ENCODE measurements at regions not wholly inside any gene's neighbourhood (a gene's known extent, or its start where the extent isn't known, plus 50 kb on each side); places are given as distances from the start of the nearest gene placed in this dataset.

DNA sequence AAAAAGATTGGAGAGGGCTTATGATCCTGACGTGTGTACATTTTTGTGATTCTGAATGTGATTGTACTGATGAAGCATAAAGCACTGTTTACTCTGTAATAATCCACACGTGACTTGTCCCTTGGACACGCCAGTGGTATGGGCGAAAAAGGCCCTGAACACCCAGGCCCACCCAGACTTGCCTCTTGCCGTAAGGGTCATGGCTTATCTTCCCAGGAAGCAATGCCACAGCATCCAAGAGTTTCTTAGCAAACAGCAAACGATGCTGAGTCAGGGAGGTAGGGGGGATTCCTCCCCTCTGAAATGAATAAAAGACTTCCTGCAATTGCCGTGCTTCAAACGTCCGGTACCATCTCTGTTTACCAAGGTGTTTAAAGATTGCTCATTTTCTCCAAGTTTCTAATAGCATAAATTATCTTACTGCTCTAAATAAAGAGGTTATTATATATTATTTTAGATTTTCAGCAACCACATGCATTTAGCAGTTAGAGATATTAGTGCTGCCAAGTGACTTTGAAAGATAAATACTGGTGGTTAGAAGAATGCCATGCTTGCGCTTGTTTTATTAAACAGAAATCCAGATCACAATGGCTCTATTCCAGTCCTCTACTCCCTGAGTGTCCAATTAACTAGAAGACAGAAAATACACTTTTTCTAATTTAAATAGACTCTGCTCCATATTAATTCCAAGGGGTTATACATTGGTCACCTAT, 212.8 kb upstream of the CST7 start:
- in situ Hi-C loops (cut with HindIII; ENCODE audit: low pct_unique_long_range_greater_than_20kb, low sequenced_read_pairs) = no loop called here
- H3K4me3 ChIP-seq (ENCODE audit: low read depth in 2 of 2, low read length in 2 of 2) = no peak overlapping the region
- intact Hi-C loops (cut with micrococcal nuclease; ENCODE audit: unreplicated experiment) = no loop called here
- POLR2A ChIA-PET = no interaction called here
- no peaks in the 10 kb centered on the region for H3K9me3 ChIP-seq (ENCODE audit: control insufficient read depth, insufficient read depth, low read depth, low read length)
- BruUV-seq (replicated peaks) = no TSS peak
- DNase-seq (ENCODE audit: low read depth, low spot score) (no peak), ATAC-seq (no peak)
- H3K4me1 ChIP-seq (ENCODE audit: control insufficient read depth, insufficient read depth, low read length) = no peaks in the 10 kb centered on the region
- TF ChIP-seq TCF7L2 (IDR thresholded peaks at IDR 0.05; ENCODE audit: low read depth, low read length) (no peak), CTCF (IDR thresholded peaks at IDR 0.05) (no peak), SIN3A (IDR thresholded peaks at IDR 0.05; ENCODE audit: borderline replicate concordance, insufficient read depth, low read depth, low read length) (no peak), POLR2AphosphoS5 (IDR thresholded peaks at IDR 0.05; ENCODE audit: low read depth, low read length) (no peak), REST (IDR thresholded peaks at IDR 0.05; ENCODE audit: insufficient read depth in 1 of 2, low read depth in 2 of 2, low read length in 1 of 2) (no peak)
- CTCF ChIA-PET = no interaction called here
- no peaks in the 10 kb centered on the region; the same call in 1 of the 2 replicates for H3K27me3 ChIP-seq (ENCODE audit: control insufficient read depth, insufficient read depth, low read length)
- no peak overlapping the region for H3K27ac ChIP-seq (ENCODE audit: low read length)
- no peaks in the 10 kb centered on the region for H3K36me3 ChIP-seq (ENCODE audit: control insufficient read depth, insufficient read depth, low read length)

DNA sequence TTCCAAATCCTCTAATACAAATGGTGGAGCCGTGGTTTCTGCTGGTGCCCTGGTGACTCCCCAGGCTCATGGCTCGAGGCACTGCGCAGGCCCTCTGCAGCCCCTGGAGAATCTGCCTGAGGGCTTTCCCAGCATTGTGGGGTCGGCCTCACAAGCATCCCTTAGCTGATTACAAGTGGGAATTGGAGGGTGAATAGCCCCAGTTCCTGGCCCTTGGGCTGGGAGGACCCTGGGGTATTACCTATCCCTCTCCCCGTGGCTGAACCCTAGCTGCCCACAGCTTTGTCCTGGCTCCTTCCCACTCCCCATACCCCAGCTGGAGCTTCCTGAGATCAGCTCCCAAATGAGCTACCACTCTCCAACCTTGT, 212.2 kb upstream of the CST7 start:
- Histone ChIP-seq H3K4me3 (ENCODE audit: low read depth in 2 of 2, low read length in 2 of 2) (no peak overlapping the region), H3K27me3 (ENCODE audit: control insufficient read depth, insufficient read depth, low read length) (no peaks in the 10 kb centered on the region; the same call in 1 of the 2 replicates), H3K4me1 (ENCODE audit: control insufficient read depth, insufficient read depth, low read length) (no peaks in the 10 kb centered on the region), H3K36me3 (ENCODE audit: control insufficient read depth, insufficient read depth, low read length) (no peaks in the 10 kb centered on the region), H3K27ac (ENCODE audit: low read length) (no peak overlapping the region), H3K9me3 (ENCODE audit: control insufficient read depth, insufficient read depth, low read depth, low read length) (no peaks in the 10 kb centered on the region)
- POLR2A ChIA-PET = no interaction called here
- no TSS peak for BruUV-seq (replicated peaks)
- in situ Hi-C loops (cut with HindIII; ENCODE audit: low pct_unique_long_range_greater_than_20kb, low sequenced_read_pairs) = no loop called here
- intact Hi-C loops (cut with micrococcal nuclease; ENCODE audit: unreplicated experiment) = no loop called here
- DNase-seq (ENCODE audit: low read depth, low spot score) (no peak), ATAC-seq (no peak)
- no peak for TF ChIP-seq CTCF (IDR thresholded peaks at IDR 0.05)
- TF ChIP-seq SIN3A (IDR thresholded peaks at IDR 0.05; ENCODE audit: borderline replicate concordance, insufficient read depth, low read depth, low read length) = no peak
- TF ChIP-seq POLR2AphosphoS5 (IDR thresholded peaks at IDR 0.05; ENCODE audit: low read depth, low read length) = no peak
- no peak for TF ChIP-seq REST (IDR thresholded peaks at IDR 0.05; ENCODE audit: insufficient read depth in 1 of 2, low read depth in 2 of 2, low read length in 1 of 2)
- CTCF ChIA-PET = no interaction called here
